NB4 (cell line): ENCODE measurements at regions not wholly inside any gene's neighbourhood (a gene's known extent, or its start where the extent isn't known, plus 50 kb on each side); places are given as distances from the start of the nearest gene placed in this dataset.

Experiments
- DNase-seq: peaks from one replicate; pipeline ENCODE4 v3.0.0; 2010; ENCODE audit warnings: low read depth
- H3K4me3 ChIP-seq: one replicate; pipeline ENCODE4 v1.5.1; 2011; ENCODE audit warnings: mild to moderate bottlenecking, low read depth, low read length, moderate library complexity
- MYC ChIP-seq: IDR thresholded peaks from 2 replicates; pipeline ENCODE4 v1.6.1; 2011; ENCODE audit warnings: low read depth, low read length
- POLR2A ChIP-seq: IDR thresholded peaks from 2 replicates; pipeline ENCODE4 v1.6.1; 2011; ENCODE audit warnings: mild to moderate bottlenecking; ENCODE audit not compliant: insufficient read length; ENCODE audit errors: extremely low read depth
- TF ChIP-seq, protein P1 (sequence below): IDR thresholded peaks from 2 replicates; pipeline ENCODE4 v1.6.1; 2011; ENCODE audit warnings: low read depth, low read length
- TF ChIP-seq, protein P2 (sequence below): IDR thresholded peaks from one replicate; pipeline ENCODE4 v1.5.1; 2012; ENCODE audit warnings: low read depth, low read length

DNA sequence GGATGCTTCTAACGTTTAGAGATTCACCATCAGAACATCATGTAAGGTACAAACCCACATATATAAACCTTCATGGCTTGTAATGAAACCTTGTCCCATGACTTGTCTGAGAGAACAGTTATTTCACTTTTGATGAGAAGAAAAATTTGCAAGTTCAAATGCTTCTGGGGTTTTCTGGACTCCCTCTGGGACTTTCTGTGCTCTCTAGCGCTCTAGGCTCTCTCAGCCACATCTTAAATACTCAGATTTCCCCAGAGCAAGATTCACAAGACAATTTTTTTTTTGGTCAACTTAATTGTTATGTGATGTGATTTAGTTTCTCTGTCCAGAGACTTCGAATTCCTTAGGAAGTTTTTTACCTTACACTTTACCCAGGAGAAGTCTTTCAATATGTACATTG is 282.8 kb upstream of the EDNRB start:
- TF ChIP-seq, protein P1, sequence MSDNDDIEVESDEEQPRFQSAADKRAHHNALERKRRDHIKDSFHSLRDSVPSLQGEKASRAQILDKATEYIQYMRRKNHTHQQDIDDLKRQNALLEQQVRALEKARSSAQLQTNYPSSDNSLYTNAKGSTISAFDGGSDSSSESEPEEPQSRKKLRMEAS = no peak
- no peak for TF ChIP-seq POLR2A
- no peak for TF ChIP-seq MYC
- TF ChIP-seq, protein P2, sequence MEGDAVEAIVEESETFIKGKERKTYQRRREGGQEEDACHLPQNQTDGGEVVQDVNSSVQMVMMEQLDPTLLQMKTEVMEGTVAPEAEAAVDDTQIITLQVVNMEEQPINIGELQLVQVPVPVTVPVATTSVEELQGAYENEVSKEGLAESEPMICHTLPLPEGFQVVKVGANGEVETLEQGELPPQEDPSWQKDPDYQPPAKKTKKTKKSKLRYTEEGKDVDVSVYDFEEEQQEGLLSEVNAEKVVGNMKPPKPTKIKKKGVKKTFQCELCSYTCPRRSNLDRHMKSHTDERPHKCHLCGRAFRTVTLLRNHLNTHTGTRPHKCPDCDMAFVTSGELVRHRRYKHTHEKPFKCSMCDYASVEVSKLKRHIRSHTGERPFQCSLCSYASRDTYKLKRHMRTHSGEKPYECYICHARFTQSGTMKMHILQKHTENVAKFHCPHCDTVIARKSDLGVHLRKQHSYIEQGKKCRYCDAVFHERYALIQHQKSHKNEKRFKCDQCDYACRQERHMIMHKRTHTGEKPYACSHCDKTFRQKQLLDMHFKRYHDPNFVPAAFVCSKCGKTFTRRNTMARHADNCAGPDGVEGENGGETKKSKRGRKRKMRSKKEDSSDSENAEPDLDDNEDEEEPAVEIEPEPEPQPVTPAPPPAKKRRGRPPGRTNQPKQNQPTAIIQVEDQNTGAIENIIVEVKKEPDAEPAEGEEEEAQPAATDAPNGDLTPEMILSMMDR = no peak
- no peak for DNase-seq
- H3K4me3 ChIP-seq = no peak overlapping the region

DNA sequence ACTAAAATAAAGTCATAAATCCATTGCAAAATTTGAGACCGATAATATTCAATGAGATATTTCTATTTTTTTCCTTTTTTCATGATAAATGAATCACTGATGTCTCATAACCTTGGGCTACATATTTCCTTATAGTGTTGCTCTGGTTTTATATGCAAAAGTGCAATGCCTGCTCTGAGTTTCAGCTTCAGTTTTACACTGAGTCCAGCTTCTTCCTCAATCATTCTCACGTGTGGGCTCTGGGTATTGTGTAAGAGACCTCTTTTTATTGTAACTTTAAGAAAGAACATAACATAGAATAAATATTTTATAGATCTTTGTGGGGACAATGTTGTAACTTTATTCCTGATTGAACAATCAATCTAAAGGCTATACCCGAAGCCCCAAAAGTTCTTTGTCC is 280.2 kb upstream of the EDNRB start:
- TF ChIP-seq POLR2A (no peak), MYC (no peak)
- TF ChIP-seq, protein P2 = no peak
- TF ChIP-seq, protein P1 = no peak
- peak; percentile 44 for DNase-seq
- no peak overlapping the region for H3K4me3 ChIP-seq

DNA sequence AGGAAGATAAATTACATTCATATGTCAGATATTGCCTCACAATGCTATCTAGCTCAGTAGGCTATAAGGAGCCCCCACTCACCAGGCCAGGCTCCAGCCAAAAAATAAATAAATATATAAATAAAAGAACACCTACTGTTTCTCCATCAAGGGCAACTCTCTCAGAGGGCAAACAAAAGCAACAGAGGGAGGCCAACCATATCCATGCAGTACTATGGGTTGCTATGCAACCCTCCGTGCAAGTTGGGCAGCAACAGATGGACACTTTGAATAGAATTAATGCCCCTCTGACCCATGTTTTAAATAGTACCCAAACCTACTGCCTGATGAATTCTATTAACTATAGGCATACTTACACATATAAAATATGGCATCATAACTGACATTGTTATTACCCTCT is 279.8 kb upstream of the EDNRB start:
- no peak overlapping the region for H3K4me3 ChIP-seq
- no peak for DNase-seq
- TF ChIP-seq, protein P1 = no peak
- TF ChIP-seq, protein P2 = no peak
- TF ChIP-seq POLR2A (no peak), MYC (no peak)

DNA sequence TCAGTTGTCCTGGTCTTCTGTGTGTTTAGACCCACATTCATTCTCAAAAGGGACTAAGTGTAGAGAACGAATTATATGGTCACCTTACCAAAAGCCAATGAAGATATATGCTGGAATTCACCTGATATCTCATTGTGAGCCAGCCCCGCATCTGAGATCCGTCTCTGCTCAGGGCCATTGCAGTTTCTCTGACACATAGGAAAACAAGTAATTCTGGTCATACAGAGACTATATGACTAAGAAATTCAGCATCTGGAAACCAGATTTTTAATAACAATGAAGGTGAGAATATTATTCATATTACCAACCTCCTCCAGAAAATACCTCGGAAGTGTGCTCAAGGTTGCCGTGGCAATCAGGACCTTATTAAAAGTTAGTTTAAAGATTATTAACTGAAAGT is 278.6 kb upstream of the EDNRB start:
- DNase-seq = no peak
- TF ChIP-seq, protein P1 = no peak
- TF ChIP-seq MYC = no peak
- TF ChIP-seq, protein P2 = no peak
- TF ChIP-seq POLR2A = no peak
- H3K4me3 ChIP-seq = no peak overlapping the region

DNA sequence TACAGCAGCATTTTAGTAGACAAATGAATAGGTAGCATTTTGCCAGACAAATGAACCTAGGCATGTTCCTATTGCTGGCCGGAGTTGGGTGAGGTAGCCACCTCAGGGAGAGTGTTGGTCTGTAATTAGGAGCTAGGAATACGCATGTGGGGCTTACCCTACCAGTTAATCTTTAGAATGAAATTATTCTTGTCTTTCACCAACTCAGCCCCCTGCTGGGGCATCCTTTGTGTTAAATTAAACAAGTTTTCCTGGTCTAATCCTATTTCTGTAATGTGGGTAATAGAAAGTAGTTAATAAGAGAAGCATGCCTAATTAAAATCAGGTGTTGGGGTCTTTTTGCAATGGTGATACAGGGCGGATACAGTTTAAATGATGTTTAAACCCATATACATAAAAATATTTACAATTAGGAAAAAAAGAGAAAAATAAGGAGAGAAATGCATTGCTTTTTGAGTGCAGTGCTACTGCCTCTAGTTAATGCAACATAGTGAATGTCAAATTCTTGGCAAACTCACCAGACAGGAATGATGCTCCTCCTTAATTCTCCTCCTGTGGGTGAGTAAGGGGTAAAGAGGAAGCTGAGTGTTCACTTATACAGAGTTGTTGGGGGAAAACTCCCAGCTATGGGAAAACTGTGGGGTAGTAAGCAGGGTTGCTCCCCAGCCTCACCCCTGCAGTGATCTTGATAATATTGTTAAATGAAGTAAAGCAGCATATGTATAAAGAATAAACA is 276.4 kb upstream of the EDNRB start:
- no peak overlapping the region for H3K4me3 ChIP-seq
- DNase-seq = no peak
- TF ChIP-seq POLR2A = no peak
- no peak for TF ChIP-seq MYC
- TF ChIP-seq, protein P1 = no peak
- TF ChIP-seq, protein P2 = no peak
